ENCODE measurements at regions not wholly inside any gene's neighbourhood (a gene's known extent, or its start where the extent isn't known, plus 50 kb on each side); places are given as distances from the start of the nearest gene placed in this dataset.

DNA sequence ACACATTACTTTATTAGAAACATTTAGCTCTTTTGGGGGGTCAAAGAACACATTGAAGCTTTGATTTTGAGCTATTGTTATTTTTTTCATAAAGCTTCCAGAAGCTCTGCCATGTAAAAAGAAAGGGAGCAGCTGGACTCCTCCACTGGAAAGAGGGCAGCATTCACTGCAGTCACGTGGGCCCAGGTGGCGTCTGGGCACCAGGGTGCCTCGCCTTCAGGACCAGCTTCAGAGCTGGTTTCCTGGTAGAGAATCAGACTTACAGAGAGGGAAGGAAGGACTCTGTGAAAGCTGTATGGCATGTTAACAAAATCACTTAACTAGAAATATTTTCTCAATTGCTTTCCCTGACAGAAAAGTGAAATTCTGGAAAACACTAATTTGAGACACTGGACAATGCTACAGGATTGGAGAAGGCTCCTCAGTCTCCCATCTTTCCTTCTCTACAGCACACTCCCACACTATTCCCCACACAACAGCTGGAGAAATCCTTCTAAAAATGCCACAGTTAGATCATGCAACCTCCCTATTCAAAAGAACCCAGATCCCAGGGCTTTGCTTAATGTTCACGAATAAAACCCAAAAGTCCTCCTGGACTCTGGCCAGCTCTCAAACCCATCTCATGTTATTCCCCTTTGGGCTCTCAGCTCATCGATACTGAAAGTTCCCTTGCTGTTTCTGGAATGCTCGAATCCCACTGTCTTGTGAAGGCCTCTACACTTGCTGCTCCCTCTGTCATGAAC is 83.2 kb downstream of the NFKBIZ start (continued):
- TF ChIP-seq, protein P1, sequence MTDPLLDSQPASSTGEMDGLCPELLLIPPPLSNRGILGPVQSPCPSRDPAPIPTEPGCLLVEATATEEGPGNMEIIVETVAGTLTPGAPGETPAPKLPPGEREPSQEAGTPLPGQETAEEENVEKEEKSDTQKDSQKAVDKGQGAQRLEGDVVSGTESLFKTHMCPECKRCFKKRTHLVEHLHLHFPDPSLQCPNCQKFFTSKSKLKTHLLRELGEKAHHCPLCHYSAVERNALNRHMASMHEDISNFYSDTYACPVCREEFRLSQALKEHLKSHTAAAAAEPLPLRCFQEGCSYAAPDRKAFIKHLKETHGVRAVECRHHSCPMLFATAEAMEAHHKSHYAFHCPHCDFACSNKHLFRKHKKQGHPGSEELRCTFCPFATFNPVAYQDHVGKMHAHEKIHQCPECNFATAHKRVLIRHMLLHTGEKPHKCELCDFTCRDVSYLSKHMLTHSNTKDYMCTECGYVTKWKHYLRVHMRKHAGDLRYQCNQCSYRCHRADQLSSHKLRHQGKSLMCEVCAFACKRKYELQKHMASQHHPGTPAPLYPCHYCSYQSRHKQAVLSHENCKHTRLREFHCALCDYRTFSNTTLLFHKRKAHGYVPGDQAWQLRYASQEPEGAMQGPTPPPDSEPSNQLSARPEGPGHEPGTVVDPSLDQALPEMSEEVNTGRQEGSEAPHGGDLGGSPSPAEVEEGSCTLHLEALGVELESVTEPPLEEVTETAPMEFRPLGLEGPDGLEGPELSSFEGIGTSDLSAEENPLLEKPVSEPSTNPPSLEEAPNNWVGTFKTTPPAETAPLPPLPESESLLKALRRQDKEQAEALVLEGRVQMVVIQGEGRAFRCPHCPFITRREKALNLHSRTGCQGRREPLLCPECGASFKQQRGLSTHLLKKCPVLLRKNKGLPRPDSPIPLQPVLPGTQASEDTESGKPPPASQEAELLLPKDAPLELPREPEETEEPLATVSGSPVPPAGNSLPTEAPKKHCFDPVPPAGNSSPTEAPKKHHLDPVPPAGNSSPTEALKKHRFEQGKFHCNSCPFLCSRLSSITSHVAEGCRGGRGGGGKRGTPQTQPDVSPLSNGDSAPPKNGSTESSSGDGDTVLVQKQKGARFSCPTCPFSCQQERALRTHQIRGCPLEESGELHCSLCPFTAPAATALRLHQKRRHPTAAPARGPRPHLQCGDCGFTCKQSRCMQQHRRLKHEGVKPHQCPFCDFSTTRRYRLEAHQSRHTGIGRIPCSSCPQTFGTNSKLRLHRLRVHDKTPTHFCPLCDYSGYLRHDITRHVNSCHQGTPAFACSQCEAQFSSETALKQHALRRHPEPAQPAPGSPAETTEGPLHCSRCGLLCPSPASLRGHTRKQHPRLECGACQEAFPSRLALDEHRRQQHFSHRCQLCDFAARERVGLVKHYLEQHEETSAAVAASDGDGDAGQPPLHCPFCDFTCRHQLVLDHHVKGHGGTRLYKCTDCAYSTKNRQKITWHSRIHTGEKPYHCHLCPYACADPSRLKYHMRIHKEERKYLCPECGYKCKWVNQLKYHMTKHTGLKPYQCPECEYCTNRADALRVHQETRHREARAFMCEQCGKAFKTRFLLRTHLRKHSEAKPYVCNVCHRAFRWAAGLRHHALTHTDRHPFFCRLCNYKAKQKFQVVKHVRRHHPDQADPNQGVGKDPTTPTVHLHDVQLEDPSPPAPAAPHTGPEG (CRISPR knock-in tag; IDR thresholded peaks at IDR 0.05), result no peak
- TF ChIP-seq TOE1 (CRISPR knock-in tag; IDR thresholded peaks at IDR 0.05) (no peak), NKX3-1 (CRISPR knock-in tag; IDR thresholded peaks at IDR 0.05) (no peak)

DNA sequence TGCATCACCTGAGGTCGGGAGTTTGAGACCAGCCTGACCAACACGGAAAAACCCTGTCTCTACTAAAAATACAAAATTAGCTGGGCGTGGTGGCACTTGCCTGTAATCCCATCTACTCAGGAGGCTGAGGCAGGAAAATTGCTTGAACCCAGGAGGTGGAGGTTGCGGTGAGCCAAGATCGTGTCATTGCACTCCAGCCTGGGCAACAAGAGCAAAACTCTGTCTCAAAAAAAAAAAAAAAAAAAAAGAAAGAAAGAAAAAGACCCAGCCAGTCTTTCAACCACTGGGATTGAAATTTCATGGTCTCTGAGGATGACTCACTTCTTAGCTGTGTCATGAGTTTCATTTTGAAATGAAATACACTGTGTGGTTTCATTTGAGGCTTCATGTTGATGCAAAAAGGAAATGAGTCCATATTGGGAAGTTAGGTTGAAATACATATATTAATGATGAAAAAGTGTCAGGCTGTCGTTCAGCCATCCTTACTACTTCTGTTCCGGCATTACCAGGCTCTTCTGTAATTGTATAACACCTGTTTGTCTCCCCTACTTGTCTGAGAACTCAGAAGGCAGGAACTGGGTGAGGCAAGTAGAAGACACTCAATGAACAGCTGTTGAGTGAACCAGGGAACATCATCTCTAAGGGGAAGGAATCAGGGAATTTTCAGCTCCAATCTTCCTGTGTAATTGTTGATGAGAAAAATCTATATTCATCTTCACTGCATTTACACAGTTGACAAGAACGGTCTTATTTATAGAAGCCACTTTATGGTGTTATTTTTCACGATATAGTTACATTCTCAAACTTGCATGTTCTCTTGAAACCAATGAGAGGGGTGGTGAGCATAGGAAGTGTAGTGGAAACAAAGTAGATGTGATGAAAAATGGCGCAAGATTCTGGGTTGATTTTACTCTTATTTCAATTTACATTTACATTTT is 87.4 kb downstream of the NFKBIZ start:
- POLR2A ChIA-PET, result no interaction called here
- Histone ChIP-seq H4K20me1 (ENCODE audit: insufficient read depth, low read length) (no peaks in the 10 kb centered on the region), H3K4me3 (replicated peaks in 1 of 3; ENCODE audit: insufficient read depth in 1 of 3, low read depth in 2 of 3, low read length in 3 of 3) (no peak overlapping the region), H2AFZ (ENCODE audit: low read length) (no peak overlapping the region), H3K4me1 (ENCODE audit: insufficient read depth, low read length) (no peaks in the 10 kb centered on the region), H3K36me3 (replicated peaks in 1 of 2; ENCODE audit: control insufficient read depth in 1 of 2, insufficient read depth in 2 of 2, low read length in 2 of 2) (no peaks in the 10 kb centered on the region), H3K9ac (ENCODE audit: insufficient read depth, low read depth, low read length) (no peak overlapping the region), H3K79me2 (ENCODE audit: insufficient read depth, low read length) (no peaks in the 10 kb centered on the region), H3K4me2 (ENCODE audit: low read depth, low read length) (no peak overlapping the region), H3K27me3 (ENCODE audit: control insufficient read depth in 1 of 2, insufficient read depth in 2 of 2, low read length in 2 of 2) (peaks cover 0 to 5% of the 10 kb centered on the region in 2 experiments; a peak in 1 of 5 replicates), H3K9me3 (ENCODE audit: low read length) (no peaks in the 10 kb centered on the region), H3K27ac (ENCODE audit: extremely low read length, insufficient read depth, low read length) (no peak overlapping the region)
- DNase-seq (ENCODE audit: low spot score) (no peak), FAIRE-seq (no peak), ATAC-seq (no peak)
- no TSS peak for BruUV-seq (replicated peaks)
- in situ Hi-C loops (cut with HindIII; ENCODE audit: extremely low pct_ligation_motif_present, low pct_unique_long_range_greater_than_20kb) (no loop called here), intact Hi-C loops (cut with micrococcal nuclease; ENCODE audit: unreplicated experiment) (no loop called here)
- CTCF ChIA-PET (ENCODE audit: low intra/inter-chr PET ratio, low total read pairs), result no interaction called here
- WGBS (ENCODE audit: low lambda C conversion rate), result 32% methylated on average over 10 of the region's 10 CpGs
- TF ChIP-seq, protein P2, sequence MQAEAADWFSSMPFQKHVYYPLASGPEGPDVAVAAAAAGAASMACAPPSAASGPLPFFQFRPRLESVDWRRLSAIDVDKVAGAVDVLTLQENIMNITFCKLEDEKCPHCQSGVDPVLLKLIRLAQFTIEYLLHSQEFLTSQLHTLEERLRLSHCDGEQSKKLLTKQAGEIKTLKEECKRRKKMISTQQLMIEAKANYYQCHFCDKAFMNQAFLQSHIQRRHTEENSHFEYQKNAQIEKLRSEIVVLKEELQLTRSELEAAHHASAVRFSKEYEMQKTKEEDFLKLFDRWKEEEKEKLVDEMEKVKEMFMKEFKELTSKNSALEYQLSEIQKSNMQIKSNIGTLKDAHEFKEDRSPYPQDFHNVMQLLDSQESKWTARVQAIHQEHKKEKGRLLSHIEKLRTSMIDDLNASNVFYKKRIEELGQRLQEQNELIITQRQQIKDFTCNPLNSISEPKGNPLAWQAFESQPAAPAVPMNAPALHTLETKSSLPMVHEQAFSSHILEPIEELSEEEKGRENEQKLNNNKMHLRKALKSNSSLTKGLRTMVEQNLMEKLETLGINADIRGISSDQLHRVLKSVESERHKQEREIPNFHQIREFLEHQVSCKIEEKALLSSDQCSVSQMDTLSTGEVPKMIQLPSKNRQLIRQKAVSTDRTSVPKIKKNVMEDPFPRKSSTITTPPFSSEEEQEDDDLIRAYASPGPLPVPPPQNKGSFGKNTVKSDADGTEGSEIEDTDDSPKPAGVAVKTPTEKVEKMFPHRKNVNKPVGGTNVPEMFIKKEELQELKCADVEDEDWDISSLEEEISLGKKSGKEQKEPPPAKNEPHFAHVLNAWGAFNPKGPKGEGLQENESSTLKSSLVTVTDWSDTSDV (CRISPR knock-in tag; IDR thresholded peaks at IDR 0.05), result no peak
- TF ChIP-seq HOXA9 (CRISPR knock-in tag; IDR thresholded peaks at IDR 0.05; ENCODE audit: borderline replicate concordance), result no peak
- TF ChIP-seq, protein P3, sequence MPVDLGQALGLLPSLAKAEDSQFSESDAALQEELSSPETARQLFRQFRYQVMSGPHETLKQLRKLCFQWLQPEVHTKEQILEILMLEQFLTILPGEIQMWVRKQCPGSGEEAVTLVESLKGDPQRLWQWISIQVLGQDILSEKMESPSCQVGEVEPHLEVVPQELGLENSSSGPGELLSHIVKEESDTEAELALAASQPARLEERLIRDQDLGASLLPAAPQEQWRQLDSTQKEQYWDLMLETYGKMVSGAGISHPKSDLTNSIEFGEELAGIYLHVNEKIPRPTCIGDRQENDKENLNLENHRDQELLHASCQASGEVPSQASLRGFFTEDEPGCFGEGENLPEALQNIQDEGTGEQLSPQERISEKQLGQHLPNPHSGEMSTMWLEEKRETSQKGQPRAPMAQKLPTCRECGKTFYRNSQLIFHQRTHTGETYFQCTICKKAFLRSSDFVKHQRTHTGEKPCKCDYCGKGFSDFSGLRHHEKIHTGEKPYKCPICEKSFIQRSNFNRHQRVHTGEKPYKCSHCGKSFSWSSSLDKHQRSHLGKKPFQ (CRISPR knock-in tag; IDR thresholded peaks at IDR 0.05; ENCODE audit: insufficient replicate concordance), result no peak
- TF ChIP-seq IRX3 (CRISPR knock-in tag; IDR thresholded peaks at IDR 0.05; ENCODE audit: borderline replicate concordance, low read depth), result no peak
- no peak for TF ChIP-seq SALL2 (CRISPR knock-in tag; IDR thresholded peaks at IDR 0.05)
